Left renal cortex interstitium (tissue), 4 donors: ENCODE measurements at regions not wholly inside any gene's neighbourhood (a gene's known extent, or its start where the extent isn't known, plus 50 kb on each side); places are given as distances from the start of the nearest gene placed in this dataset.

Experiments used
- DNase-seq, 4 donors: peaks; one replicate each; pipeline ENCODE4 v3.0.0-alpha.2; 2013; ENCODE audit warnings: low read depth in 4 of 4, low spot score in 2 of 4, missing footprints in 1 of 4

GRCh38 chr20:60999250-60999649 is 252.8 kb upstream of the CDH4 start:
- no peak for DNase-seq

- DNase-seq: no peak
Observed at GRCh38 chr20:61002090-61002489, 250.0 kb upstream of the CDH4 start.

GRCh38 chr20:61014491-61014890 is 237.6 kb upstream of the CDH4 start:
- DNase-seq: no peak

GRCh38 chr20:61015602-61016001 is 236.5 kb upstream of the CDH4 start:
- DNase-seq: no peak

- DNase-seq: no peak
Observed at GRCh38 chr20:61019322-61019721, 232.7 kb upstream of the CDH4 start.

- no peak for DNase-seq
Observed at GRCh38 chr20:61023612-61024011, 228.4 kb upstream of the CDH4 start.

GRCh38 chr20:61024390-61024789 is 227.7 kb upstream of the CDH4 start:
- no peak for DNase-seq

GRCh38 chr20:61025536-61025935 is 226.5 kb upstream of the CDH4 start:
- DNase-seq: no peak

- no peak for DNase-seq
Observed at GRCh38 chr20:61026173-61026572, 225.9 kb upstream of the CDH4 start.

- DNase-seq: no peak
Observed at GRCh38 chr20:61026731-61027130, 225.3 kb upstream of the CDH4 start.

GRCh38 chr20:61027218-61027617 is 224.8 kb upstream of the CDH4 start:
- no peak for DNase-seq

- DNase-seq: no peak
Observed at GRCh38 chr20:61030130-61030529, 221.9 kb upstream of the CDH4 start.

- DNase-seq: no peak
Observed at GRCh38 chr20:61031101-61031830, 220.8 kb upstream of the CDH4 start.

GRCh38 chr20:61037498-61037897 is 214.6 kb upstream of the CDH4 start:
- no peak for DNase-seq

GRCh38 chr20:61041481-61041880 is 210.6 kb upstream of the CDH4 start:
- DNase-seq: no peak

GRCh38 chr20:61042506-61043385 is 209.3 kb upstream of the CDH4 start:
- DNase-seq: peak in 1 of 4 donors; percentile 15

GRCh38 chr20:61043681-61044080 is 208.4 kb upstream of the CDH4 start:
- DNase-seq: no peak

GRCh38 chr20:61044499-61044898 is 207.6 kb upstream of the CDH4 start:
- DNase-seq: no peak

- no peak for DNase-seq
Observed at GRCh38 chr20:61045091-61045490, 207.0 kb upstream of the CDH4 start.

GRCh38 chr20:61045876-61046585 is 206.0 kb upstream of the CDH4 start:
- no peak for DNase-seq

GRCh38 chr20:61046721-61047351 is 205.2 kb upstream of the CDH4 start:
- no peak for DNase-seq
